SU-DHL-6 (cell line): ENCODE measurements at regions not wholly inside any gene's neighbourhood (a gene's known extent, or its start where the extent isn't known, plus 50 kb on each side); places are given as distances from the start of the nearest gene placed in this dataset.

Experiments used
- H2AFZ ChIP-seq: fragments of 200-600 bp; sonication (generic); 2 replicates; pipeline ENCODE4 v1.6.1; 2014; ENCODE audit warnings: low read depth, mild to moderate bottlenecking, moderate library complexity, mixed read lengths, antibody characterized with exemption, low read length; ENCODE audit not compliant: severe bottlenecking
- H3F3A ChIP-seq: fragments of 200-600 bp; shearing (Covaris generic); 2 replicates; pipeline ENCODE4 v1.6.0; 2016; ENCODE audit warnings: antibody characterized with exemption, mild to moderate bottlenecking; ENCODE audit not compliant: insufficient read depth
- H3K27ac ChIP-seq: fragments of 200-600 bp; sonication (generic); 2 replicates; pipeline ENCODE4 v1.5.1; 2016; ENCODE audit warnings: low read depth, mild to moderate bottlenecking, low read length, moderate library complexity, mixed read lengths
- H3K27me3 ChIP-seq: fragments of 200-600 bp; sonication (generic), shearing (Covaris generic); 2 replicates; pipeline ENCODE4 v1.6.0; 2014; ENCODE audit warnings: mild to moderate bottlenecking, low read length
- H3K36me3 ChIP-seq: fragments of 200-600 bp; sonication (generic); 2 replicates; pipeline ENCODE4 v1.6.1; 2014; ENCODE audit warnings: mild to moderate bottlenecking, low read length, mixed read lengths
- H3K4me2 ChIP-seq: fragments of 300-600, 200-600 bp; shearing (Covaris generic), sonication (generic); 2 replicates; pipeline ENCODE4 v1.6.0; 2014; ENCODE audit warnings: low read length, low read depth, mild to moderate bottlenecking; ENCODE audit not compliant: poor library complexity, severe bottlenecking
- H3K4me3 ChIP-seq: fragments of 200-600 bp; sonication (generic); 2 replicates; pipeline ENCODE4 v1.5.1; 2014; ENCODE audit warnings: antibody characterized with exemption, low read length, mild to moderate bottlenecking, mixed read lengths; ENCODE audit not compliant: insufficient read depth, poor library complexity, severe bottlenecking
- H3K79me2 ChIP-seq: fragments of 200-600 bp; sonication (generic); 2 replicates; pipeline ENCODE4 v1.6.1; 2014; ENCODE audit warnings: mild to moderate bottlenecking, low read length, moderate library complexity; ENCODE audit not compliant: insufficient read depth
- H3K9ac ChIP-seq: fragments of 200-600 bp; sonication (generic); 2 replicates; pipeline ENCODE4 v1.7.0; 2014; ENCODE audit warnings: mild to moderate bottlenecking, low read length
- H3K9me2 ChIP-seq: fragments of 200-600 bp; sonication (generic); replicated peaks from 2 replicates; pipeline ENCODE4 v1.6.1; 2014; ENCODE audit warnings: low read length; ENCODE audit not compliant: insufficient read depth
- H3K9me3 ChIP-seq: fragments of 200-600 bp; sonication (generic); 2 replicates; pipeline ENCODE4 v1.6.1; 2014; ENCODE audit warnings: low read length, mixed read lengths; ENCODE audit not compliant: insufficient read depth
- H4K20me1 ChIP-seq: fragments of 200-600 bp; sonication (generic); 2 replicates; pipeline ENCODE4 v1.6.1; 2014; ENCODE audit warnings: low read depth, mild to moderate bottlenecking, antibody characterized with exemption, low read length, moderate library complexity, mixed read lengths
- EZH2phosphoT487 ChIP-seq: fragments of 200-600 bp; sonication (generic), shearing (Covaris generic); conservative IDR thresholded peaks from 2 replicates; pipeline ENCODE4 v1.6.1; 2018; ENCODE audit warnings: mild to moderate bottlenecking, antibody characterized with exemption, low read length, moderate library complexity, mixed read lengths
- TF ChIP-seq, protein P1 (sequence below): fragments of 200-600 bp; sonication (generic); IDR thresholded peaks from one replicate; pipeline ENCODE4 v1.5.1; 2017; ENCODE audit warnings: antibody characterized with exemption, mild to moderate bottlenecking, low read length, moderate library complexity; ENCODE audit not compliant: insufficient read depth, poor library complexity, severe bottlenecking

DNA sequence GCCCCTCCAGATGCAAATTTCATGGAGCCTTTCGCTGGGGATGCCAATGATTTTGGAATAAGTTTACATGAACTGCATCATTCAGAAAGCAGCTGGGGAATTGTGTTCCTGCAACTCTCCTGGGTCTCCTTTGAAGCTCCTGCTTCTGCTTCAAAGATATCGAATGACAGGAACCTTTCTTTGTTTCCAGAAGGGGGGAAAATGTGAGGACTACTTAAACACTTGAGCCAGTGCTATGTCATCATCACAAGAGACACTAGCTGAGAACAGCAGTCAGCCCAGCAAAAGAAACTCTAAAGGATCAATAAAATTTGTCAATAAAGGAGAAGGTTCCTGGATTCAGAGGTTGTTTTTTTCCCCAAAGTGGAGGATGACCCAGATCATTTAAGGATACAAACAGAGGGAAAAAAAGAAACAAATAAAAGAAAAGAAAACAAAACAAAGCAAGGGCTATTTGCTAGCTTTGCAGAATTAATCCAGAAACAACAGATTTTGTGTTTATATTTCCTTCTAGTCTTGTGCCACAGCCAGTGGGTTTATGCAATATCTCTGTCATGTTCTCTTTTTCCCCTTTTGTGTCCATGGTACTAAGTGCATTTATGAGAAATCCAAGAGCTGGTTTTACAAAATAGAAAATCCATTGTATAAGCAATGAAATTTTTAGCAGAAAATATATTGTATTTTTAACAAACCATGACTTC is 463.7 kb downstream of the CDH2 start:
- Histone ChIP-seq H2AFZ (no peak overlapping the region), H3K4me3 (no peak overlapping the region), H3K9ac (no peak overlapping the region), H3F3A (no peaks in the 10 kb centered on the region), H3K9me2 (no peaks in the 10 kb centered on the region), H3K79me2 (no peaks in the 10 kb centered on the region), H3K27ac (no peak overlapping the region), H3K27me3 (no peaks in the 10 kb centered on the region), H3K9me3 (no peaks in the 10 kb centered on the region), H4K20me1 (no peaks in the 10 kb centered on the region), H3K36me3 (no peaks in the 10 kb centered on the region), H3K4me2 (no peak overlapping the region)
- TF ChIP-seq, protein P1, sequence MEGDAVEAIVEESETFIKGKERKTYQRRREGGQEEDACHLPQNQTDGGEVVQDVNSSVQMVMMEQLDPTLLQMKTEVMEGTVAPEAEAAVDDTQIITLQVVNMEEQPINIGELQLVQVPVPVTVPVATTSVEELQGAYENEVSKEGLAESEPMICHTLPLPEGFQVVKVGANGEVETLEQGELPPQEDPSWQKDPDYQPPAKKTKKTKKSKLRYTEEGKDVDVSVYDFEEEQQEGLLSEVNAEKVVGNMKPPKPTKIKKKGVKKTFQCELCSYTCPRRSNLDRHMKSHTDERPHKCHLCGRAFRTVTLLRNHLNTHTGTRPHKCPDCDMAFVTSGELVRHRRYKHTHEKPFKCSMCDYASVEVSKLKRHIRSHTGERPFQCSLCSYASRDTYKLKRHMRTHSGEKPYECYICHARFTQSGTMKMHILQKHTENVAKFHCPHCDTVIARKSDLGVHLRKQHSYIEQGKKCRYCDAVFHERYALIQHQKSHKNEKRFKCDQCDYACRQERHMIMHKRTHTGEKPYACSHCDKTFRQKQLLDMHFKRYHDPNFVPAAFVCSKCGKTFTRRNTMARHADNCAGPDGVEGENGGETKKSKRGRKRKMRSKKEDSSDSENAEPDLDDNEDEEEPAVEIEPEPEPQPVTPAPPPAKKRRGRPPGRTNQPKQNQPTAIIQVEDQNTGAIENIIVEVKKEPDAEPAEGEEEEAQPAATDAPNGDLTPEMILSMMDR, result no peak
- no peak for TF ChIP-seq EZH2phosphoT487

DNA sequence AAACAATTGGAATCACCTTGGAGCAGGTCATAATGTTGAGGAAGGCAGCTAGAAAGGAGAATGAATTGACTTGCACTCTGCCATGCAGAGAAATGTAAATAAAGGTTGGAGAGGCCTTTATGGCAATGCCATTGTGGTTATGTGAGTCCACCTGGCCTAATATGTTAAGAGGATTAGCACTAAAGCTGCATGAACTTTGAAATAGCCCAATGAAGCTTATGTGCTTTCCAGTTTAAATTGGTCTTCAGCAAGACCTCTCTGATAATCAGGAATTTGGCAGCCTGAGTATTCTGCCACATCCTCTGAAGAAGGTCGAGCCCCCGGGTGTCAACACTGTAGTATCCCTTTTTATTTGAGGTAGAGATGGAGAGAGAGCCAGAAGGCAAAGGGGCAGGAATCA is 464.9 kb downstream of the CDH2 start:
- Histone ChIP-seq H3K9me2 (no peaks in the 10 kb centered on the region), H3K36me3 (no peaks in the 10 kb centered on the region), H3K9ac (no peak overlapping the region), H3K4me3 (no peak overlapping the region), H3K4me2 (no peak overlapping the region), H4K20me1 (no peaks in the 10 kb centered on the region), H3K9me3 (no peaks in the 10 kb centered on the region), H3K27me3 (no peaks in the 10 kb centered on the region), H3F3A (no peaks in the 10 kb centered on the region), H3K27ac (no peak overlapping the region), H2AFZ (no peak overlapping the region), H3K79me2 (no peaks in the 10 kb centered on the region)
- no peak for TF ChIP-seq EZH2phosphoT487
- TF ChIP-seq, protein P1, result no peak

DNA sequence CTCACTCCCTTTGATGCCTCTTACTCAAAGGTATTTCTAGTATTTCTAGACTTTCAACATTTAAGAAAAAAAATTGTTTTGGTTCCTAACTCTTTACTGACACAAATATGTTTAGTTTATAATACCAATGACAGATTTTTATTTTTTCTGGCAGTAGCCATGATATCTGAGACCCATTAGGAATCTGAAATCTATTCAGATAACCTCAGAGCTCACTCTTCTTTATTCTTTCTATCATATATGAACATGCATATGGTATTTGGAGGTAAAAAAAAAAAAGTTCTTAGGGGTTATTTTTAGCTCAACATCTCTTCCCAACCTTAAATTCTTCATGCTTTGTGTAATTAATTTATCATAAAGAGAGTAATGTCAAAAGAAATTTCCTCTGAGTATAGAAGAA is 465.5 kb downstream of the CDH2 start:
- Histone ChIP-seq H3K79me2 (no peaks in the 10 kb centered on the region), H3K4me2 (no peak overlapping the region), H3K9ac (no peak overlapping the region), H3K4me3 (no peak overlapping the region), H3K27ac (no peak overlapping the region), H3K36me3 (no peaks in the 10 kb centered on the region), H3K9me2 (no peaks in the 10 kb centered on the region), H3F3A (no peaks in the 10 kb centered on the region), H4K20me1 (no peaks in the 10 kb centered on the region), H3K9me3 (no peaks in the 10 kb centered on the region), H2AFZ (no peak overlapping the region), H3K27me3 (no peaks in the 10 kb centered on the region)
- TF ChIP-seq EZH2phosphoT487, result no peak
- TF ChIP-seq, protein P1, result no peak
